ENCODE measurements at regions not wholly inside any gene's neighbourhood (a gene's known extent, or its start where the extent isn't known, plus 50 kb on each side); places are given as distances from the start of the nearest gene placed in this dataset.
"Not testable (repeated sequence)": the region's sequence is repeated elsewhere in the genome, so short reads cannot be mapped to it uniquely, and the experiment has no call there.

DNA sequence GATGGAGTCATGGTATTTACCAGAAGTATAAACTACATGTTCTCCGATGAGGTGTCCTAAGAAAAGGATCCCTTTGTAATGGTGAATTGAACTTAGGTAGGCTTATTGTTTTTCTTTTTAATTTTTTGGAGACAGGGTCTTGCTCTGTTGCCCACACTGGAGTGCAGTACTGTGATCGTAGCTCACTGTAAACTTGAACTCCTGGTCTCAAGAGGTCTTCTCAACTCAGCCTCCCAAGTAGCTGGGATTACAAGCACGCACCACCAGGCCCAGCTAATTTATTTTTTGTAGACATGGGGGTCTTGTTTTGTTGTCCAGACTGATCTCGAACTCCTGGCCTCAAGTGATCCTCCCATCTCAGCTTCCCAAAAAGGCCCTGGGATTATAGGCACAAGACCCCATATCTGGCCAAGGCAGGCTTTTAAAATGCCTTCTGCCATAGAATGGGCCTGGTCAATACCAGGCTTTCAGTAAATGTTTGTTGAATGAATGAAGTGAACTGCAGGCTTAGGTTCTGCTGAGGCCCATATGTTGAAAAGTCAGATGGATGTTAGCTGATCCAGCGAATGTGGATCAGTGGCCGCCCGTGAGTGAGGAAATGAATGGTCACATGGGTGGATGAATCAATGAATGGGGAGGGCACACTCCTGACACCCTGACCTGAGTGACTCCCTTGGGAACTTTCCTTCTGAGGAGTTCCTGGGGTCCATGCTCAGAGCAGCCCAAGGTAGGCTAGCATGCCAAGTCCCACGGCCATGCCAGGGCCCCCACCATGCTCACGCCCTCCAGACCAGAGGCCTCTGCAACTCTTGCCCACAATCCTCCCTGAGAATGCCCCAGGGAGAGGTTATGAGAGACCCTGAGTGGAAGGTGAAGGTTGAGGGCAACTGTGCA is 118.0 kb upstream of the MYCN start:
- Histone ChIP-seq H3K79me2 (replicated peaks; ENCODE audit: insufficient read depth, low read length) (no peaks in the 10 kb centered on the region), H3K36me3 (ENCODE audit: insufficient read depth, low read length) (no peaks in the 10 kb centered on the region), H3K27me3 (ENCODE audit: insufficient read depth, low read depth, low read length) (no peaks in the 10 kb centered on the region), H3K9ac (ENCODE audit: low read length) (no peak overlapping the region), H2AFZ (ENCODE audit: low read depth, low read length) (no peak overlapping the region), H3K9me3 (ENCODE audit: low read length) (no peaks in the 10 kb centered on the region), H3K27ac (ENCODE audit: low read length) (no peak overlapping the region), H4K20me1 (ENCODE audit: insufficient read depth) (no peaks in the 10 kb centered on the region), H3K4me2 (ENCODE audit: low read length) (no peak overlapping the region), H3K9me2 (ENCODE audit: insufficient read depth, low read length) (no peaks in the 10 kb centered on the region), H3K4me3 (ENCODE audit: low read length) (no peak overlapping the region), H3F3A (ENCODE audit: insufficient read depth, low read length, poor library complexity, severe bottlenecking) (no peaks in the 10 kb centered on the region)
- no peak for TF ChIP-seq TAF1 (IDR thresholded peaks at IDR 0.05; ENCODE audit: low read depth)
- TF ChIP-seq MXI1 (conservative IDR thresholded peaks at IDR 0.05; ENCODE audit: poor library complexity, severe bottlenecking) = no peak
- TF ChIP-seq POLR2AphosphoS5 (IDR thresholded peaks at IDR 0.05) = no peak
- TF ChIP-seq, protein P1, sequence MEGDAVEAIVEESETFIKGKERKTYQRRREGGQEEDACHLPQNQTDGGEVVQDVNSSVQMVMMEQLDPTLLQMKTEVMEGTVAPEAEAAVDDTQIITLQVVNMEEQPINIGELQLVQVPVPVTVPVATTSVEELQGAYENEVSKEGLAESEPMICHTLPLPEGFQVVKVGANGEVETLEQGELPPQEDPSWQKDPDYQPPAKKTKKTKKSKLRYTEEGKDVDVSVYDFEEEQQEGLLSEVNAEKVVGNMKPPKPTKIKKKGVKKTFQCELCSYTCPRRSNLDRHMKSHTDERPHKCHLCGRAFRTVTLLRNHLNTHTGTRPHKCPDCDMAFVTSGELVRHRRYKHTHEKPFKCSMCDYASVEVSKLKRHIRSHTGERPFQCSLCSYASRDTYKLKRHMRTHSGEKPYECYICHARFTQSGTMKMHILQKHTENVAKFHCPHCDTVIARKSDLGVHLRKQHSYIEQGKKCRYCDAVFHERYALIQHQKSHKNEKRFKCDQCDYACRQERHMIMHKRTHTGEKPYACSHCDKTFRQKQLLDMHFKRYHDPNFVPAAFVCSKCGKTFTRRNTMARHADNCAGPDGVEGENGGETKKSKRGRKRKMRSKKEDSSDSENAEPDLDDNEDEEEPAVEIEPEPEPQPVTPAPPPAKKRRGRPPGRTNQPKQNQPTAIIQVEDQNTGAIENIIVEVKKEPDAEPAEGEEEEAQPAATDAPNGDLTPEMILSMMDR (IDR thresholded peaks at IDR 0.05; ENCODE audit: poor library complexity, severe bottlenecking) = no peak
- TF ChIP-seq RAD21 (conservative IDR thresholded peaks at IDR 0.05) = no peak
- TF ChIP-seq EZH2 (IDR thresholded peaks at IDR 0.05; ENCODE audit: borderline replicate concordance, insufficient read depth, low read length, poor library complexity, severe bottlenecking) = no peak
- TF ChIP-seq, protein P2, sequence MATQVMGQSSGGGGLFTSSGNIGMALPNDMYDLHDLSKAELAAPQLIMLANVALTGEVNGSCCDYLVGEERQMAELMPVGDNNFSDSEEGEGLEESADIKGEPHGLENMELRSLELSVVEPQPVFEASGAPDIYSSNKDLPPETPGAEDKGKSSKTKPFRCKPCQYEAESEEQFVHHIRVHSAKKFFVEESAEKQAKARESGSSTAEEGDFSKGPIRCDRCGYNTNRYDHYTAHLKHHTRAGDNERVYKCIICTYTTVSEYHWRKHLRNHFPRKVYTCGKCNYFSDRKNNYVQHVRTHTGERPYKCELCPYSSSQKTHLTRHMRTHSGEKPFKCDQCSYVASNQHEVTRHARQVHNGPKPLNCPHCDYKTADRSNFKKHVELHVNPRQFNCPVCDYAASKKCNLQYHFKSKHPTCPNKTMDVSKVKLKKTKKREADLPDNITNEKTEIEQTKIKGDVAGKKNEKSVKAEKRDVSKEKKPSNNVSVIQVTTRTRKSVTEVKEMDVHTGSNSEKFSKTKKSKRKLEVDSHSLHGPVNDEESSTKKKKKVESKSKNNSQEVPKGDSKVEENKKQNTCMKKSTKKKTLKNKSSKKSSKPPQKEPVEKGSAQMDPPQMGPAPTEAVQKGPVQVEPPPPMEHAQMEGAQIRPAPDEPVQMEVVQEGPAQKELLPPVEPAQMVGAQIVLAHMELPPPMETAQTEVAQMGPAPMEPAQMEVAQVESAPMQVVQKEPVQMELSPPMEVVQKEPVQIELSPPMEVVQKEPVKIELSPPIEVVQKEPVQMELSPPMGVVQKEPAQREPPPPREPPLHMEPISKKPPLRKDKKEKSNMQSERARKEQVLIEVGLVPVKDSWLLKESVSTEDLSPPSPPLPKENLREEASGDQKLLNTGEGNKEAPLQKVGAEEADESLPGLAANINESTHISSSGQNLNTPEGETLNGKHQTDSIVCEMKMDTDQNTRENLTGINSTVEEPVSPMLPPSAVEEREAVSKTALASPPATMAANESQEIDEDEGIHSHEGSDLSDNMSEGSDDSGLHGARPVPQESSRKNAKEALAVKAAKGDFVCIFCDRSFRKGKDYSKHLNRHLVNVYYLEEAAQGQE (IDR thresholded peaks at IDR 0.05; ENCODE audit: borderline replicate concordance) = no peak
- TF ChIP-seq EP300 (conservative IDR thresholded peaks at IDR 0.05; ENCODE audit: poor library complexity, severe bottlenecking) = no peak
- no peak for TF ChIP-seq SMC3 (conservative IDR thresholded peaks at IDR 0.05; ENCODE audit: poor library complexity)

DNA sequence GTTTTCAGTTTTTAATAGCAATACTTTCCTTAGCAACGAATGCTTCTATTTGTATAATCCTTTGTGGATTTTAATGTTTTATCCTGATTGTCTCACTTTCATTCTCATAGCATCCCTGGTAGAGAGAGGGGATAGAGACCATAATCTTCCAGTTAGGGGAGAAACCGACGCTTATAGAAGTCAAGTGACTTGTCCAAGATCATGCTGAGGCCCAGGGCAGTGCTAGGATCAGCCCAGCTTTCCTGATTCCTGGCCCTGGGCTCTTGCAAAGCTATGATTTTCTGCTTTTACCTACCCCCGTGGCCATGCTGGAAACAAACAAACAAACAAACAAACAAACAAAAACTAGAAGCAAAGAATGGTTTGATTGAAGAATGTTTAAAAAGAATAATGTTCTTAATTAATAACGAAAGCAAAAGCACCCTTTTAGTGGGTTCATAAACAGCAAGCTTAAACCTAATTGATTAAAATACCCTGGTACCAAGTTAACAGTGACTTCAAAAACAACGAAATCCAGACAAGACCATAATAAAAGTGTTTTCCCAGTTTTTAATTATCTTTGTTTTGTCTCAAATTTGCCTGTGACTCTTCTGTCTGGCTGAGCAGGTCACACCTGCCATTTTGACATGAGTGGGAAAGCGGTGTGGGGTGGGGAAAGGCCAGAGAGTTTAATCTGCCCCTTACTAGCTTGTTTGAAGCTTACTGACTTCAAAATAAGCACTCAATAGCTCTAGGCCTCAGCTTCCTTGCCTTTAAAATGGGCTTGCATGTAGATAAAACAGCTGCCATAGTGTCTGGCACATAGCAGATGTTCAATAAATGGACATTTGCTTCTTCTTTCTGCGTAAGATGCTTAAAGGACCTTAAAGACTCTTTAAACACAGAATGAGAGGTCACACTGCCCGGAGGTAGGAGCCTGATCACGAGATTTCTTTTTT is 116.6 kb upstream of the MYCN start:
- Histone ChIP-seq H3K4me3 (ENCODE audit: low read length) (no peak overlapping the region), H4K20me1 (ENCODE audit: insufficient read depth) (no peaks in the 10 kb centered on the region), H3K27ac (ENCODE audit: low read length) (no peak overlapping the region), H3K9ac (ENCODE audit: low read length) (no peak overlapping the region), H3K4me2 (ENCODE audit: low read length) (no peak overlapping the region), H3K9me2 (ENCODE audit: insufficient read depth, low read length) (no peaks in the 10 kb centered on the region), H3F3A (ENCODE audit: insufficient read depth, low read length, poor library complexity, severe bottlenecking) (no peaks in the 10 kb centered on the region), H2AFZ (ENCODE audit: low read depth, low read length) (no peak overlapping the region), H3K27me3 (ENCODE audit: insufficient read depth, low read depth, low read length) (no peaks in the 10 kb centered on the region), H3K9me3 (ENCODE audit: low read length) (no peaks in the 10 kb centered on the region), H3K36me3 (ENCODE audit: insufficient read depth, low read length) (no peaks in the 10 kb centered on the region), H3K79me2 (replicated peaks; ENCODE audit: insufficient read depth, low read length) (no peaks in the 10 kb centered on the region)
- TF ChIP-seq, protein P1 (IDR thresholded peaks at IDR 0.05; ENCODE audit: poor library complexity, severe bottlenecking) = no peak
- TF ChIP-seq EP300 (conservative IDR thresholded peaks at IDR 0.05; ENCODE audit: poor library complexity, severe bottlenecking) = no peak

DNA sequence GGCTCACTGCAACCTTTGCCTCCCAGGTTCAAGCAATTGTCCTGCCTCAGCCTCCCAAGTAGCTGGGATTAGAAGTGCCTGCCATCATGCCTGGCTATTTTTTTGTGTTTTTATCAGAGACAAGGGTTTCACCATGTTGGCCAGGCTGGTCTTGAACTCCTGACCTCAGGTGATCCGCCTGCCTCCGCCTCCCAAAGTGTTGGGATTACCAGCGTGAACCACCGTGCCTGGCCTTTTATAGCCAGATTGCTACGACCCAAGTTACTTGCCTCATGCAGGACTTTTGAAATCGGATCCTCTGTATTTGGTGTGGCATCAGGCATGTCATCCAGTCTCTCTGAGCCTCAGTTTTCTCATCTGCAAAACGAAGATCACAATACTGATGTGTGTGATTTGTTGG is 115.9 kb upstream of the MYCN start:
- H4K20me1 ChIP-seq (ENCODE audit: insufficient read depth); H3K36me3 ChIP-seq (ENCODE audit: insufficient read depth, low read length); H3K27ac ChIP-seq (ENCODE audit: low read length); H3K4me3 ChIP-seq (ENCODE audit: low read length); H3K9me3 ChIP-seq (ENCODE audit: low read length); H3K27me3 ChIP-seq (ENCODE audit: insufficient read depth, low read depth, low read length); H3K9ac ChIP-seq (ENCODE audit: low read length); H3F3A ChIP-seq (ENCODE audit: insufficient read depth, low read length, poor library complexity, severe bottlenecking); H3K4me2 ChIP-seq (ENCODE audit: low read length); H3K79me2 ChIP-seq (replicated peaks; ENCODE audit: insufficient read depth, low read length); H3K9me2 ChIP-seq (ENCODE audit: insufficient read depth, low read length); H2AFZ ChIP-seq (ENCODE audit: low read depth, low read length): not testable (repeated sequence)
